Panc1 (cell line): ENCODE measurements at regions not wholly inside any gene's neighbourhood (a gene's known extent, or its start where the extent isn't known, plus 50 kb on each side); places are given as distances from the start of the nearest gene placed in this dataset.

Experiments
- CTCF ChIP-seq: fragments of 450-650 bp; IDR thresholded peaks from 2 replicates; pipeline ENCODE4 v1.5.1; 2017; ENCODE audit warnings: mild to moderate bottlenecking
- POLR2AphosphoS5 ChIP-seq: IDR thresholded peaks from 2 replicates; pipeline ENCODE4 v1.6.1; 2012; ENCODE audit warnings: mild to moderate bottlenecking, low read depth, low read length, moderate library complexity
- SIN3A ChIP-seq: IDR thresholded peaks from 2 replicates; pipeline ENCODE4 v1.6.1; 2012; ENCODE audit warnings: low read depth, mild to moderate bottlenecking, low read length, moderate library complexity, borderline replicate concordance; ENCODE audit not compliant: insufficient read depth
- TCF7L2 ChIP-seq: IDR thresholded peaks from 2 replicates; pipeline ENCODE4 v1.6.1; 2011; ENCODE audit warnings: mild to moderate bottlenecking, low read depth, low read length, inconsistent platforms
- TF ChIP-seq, protein P1 (sequence below), 2 experiments: IDR thresholded peaks; 2 replicates each; pipeline ENCODE4 v1.6.1; 2011 to 2012; ENCODE audit warnings: low read depth in 2 of 2, control low read depth in 1 of 2, low read length in 1 of 2, mild to moderate bottlenecking in 1 of 2, moderate library complexity in 1 of 2; ENCODE audit not compliant: insufficient read depth in 1 of 2

DNA sequence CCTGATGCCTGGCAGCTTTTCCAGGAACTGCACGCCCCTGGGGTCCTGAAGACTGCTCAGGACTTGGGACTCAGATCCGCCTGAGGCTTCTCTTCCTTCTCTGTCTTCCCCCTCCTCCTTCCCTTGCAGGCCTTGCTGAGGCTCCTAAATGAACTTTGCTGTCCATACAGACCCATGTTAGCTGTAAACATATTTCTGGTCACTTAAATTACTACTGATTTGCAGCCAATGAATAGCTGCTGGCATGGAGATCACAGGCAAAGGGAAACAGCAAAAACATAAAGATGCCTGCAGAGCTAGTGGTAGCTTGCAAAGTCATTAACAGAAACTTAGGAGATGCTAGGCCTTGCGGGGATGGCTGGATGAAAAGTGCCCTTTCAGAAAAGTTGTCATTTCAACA lies 261.9 kb downstream of the GADD45G start:
- TF ChIP-seq TCF7L2 (no peak), CTCF (no peak), POLR2AphosphoS5 (no peak), SIN3A (no peak)
- TF ChIP-seq, protein P1, sequence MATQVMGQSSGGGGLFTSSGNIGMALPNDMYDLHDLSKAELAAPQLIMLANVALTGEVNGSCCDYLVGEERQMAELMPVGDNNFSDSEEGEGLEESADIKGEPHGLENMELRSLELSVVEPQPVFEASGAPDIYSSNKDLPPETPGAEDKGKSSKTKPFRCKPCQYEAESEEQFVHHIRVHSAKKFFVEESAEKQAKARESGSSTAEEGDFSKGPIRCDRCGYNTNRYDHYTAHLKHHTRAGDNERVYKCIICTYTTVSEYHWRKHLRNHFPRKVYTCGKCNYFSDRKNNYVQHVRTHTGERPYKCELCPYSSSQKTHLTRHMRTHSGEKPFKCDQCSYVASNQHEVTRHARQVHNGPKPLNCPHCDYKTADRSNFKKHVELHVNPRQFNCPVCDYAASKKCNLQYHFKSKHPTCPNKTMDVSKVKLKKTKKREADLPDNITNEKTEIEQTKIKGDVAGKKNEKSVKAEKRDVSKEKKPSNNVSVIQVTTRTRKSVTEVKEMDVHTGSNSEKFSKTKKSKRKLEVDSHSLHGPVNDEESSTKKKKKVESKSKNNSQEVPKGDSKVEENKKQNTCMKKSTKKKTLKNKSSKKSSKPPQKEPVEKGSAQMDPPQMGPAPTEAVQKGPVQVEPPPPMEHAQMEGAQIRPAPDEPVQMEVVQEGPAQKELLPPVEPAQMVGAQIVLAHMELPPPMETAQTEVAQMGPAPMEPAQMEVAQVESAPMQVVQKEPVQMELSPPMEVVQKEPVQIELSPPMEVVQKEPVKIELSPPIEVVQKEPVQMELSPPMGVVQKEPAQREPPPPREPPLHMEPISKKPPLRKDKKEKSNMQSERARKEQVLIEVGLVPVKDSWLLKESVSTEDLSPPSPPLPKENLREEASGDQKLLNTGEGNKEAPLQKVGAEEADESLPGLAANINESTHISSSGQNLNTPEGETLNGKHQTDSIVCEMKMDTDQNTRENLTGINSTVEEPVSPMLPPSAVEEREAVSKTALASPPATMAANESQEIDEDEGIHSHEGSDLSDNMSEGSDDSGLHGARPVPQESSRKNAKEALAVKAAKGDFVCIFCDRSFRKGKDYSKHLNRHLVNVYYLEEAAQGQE (IDR thresholded peaks at IDR 0.05; ENCODE audit: insufficient read depth in 1 of 2, low read depth in 2 of 2, low read length in 1 of 2), result no peak
